ENCODE measurements at regions not wholly inside any gene's neighbourhood (a gene's known extent, or its start where the extent isn't known, plus 50 kb on each side); places are given as distances from the start of the nearest gene placed in this dataset.
"Not testable (repeated sequence)": the region's sequence is repeated elsewhere in the genome, so short reads cannot be mapped to it uniquely, and the experiment has no call there.

DNA sequence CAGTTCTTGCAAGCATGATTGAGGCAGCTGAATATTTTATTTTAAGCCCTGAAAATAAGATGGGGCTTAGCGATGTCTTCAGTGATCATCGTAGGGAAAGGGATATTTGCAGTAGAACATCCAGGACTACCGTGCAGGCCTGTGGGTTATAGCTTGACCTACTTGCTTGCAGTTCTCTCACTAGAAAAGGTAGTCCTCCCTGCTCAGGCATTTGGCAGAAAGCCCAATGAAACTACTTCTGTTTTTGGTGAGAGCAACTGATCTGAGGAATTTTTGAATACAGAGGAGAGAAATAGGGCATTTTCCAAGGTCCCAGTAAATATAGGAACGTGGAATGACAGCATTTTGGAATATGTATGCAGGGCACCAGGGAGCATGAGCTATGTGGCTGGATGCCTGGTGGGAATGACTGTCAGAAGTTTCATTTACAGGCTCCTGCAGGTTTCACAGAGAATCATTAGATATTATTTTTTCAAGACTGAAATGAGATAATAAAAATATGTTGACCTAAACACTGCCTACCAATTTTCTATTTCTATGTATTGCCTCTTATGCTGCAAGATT, 417.9 kb upstream of the ACTBL2 start:
- Histone ChIP-seq H3K27ac (ENCODE audit: low read length) (no peak overlapping the region), H3K9me3 (ENCODE audit: control insufficient read depth, low read depth, low read length) (no peaks in the 10 kb centered on the region), H3K9ac (ENCODE audit: low read length) (no peak overlapping the region), H3K27me3 (ENCODE audit: control insufficient read depth, insufficient read depth, low read length) (no peaks in the 10 kb centered on the region), H3K4me1 (ENCODE audit: control insufficient read depth, low read depth, low read length) (no peaks in the 10 kb centered on the region), H3K4me3 (ENCODE audit: low read length) (no peak overlapping the region), H3K36me3 (ENCODE audit: control insufficient read depth, low read depth, low read length) (no peaks in the 10 kb centered on the region)

DNA sequence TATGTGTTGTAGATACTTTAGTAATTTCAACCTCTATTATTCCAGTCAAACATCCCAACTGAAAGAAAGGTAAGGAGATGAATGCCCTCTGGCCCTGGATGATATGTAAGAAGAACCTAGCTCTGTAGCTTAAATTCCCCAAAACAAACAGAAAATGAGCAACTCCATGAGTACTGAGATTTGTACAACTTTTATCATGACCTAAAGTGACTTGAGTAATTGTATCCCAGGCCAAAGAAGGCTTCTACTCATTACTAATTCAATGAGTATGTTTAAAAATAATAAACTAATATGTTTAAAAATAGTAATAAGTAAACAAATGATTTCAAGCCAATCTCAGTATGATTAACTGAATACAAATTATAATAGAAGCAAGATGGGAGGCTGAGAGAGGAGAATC, 414.0 kb upstream of the ACTBL2 start:
- H3K4me3 ChIP-seq (ENCODE audit: low read length), result no peak overlapping the region
- H3K27ac ChIP-seq (ENCODE audit: low read length), result no peak overlapping the region
- no peaks in the 10 kb centered on the region for H3K36me3 ChIP-seq (ENCODE audit: control insufficient read depth, low read depth, low read length)
- H3K9ac ChIP-seq (ENCODE audit: low read length), result no peak overlapping the region
- H3K4me1 ChIP-seq (ENCODE audit: control insufficient read depth, low read depth, low read length), result peaks cover 2% of the 10 kb centered on the region
- no peaks in the 10 kb centered on the region for H3K9me3 ChIP-seq (ENCODE audit: control insufficient read depth, low read depth, low read length)
- no peaks in the 10 kb centered on the region for H3K27me3 ChIP-seq (ENCODE audit: control insufficient read depth, insufficient read depth, low read length)

DNA sequence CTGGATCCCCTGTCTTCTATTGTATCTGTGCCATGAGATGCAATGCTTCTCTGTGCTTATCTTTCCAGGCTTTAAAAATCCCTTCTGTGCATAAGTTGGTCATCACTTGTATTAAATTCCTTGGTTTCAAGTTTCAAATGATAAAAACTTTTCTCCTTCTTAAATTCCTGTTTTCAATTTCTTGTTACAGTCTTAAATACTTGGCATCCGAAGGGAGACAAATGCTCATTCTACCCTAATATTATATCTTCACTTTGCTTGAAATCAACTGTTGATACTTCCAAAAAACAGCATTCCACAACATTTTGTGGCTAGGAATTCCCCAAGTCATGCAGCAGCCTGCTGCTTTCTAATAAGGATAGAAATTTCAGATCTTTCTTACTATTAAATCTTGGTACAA, 413.2 kb upstream of the ACTBL2 start:
- no peak overlapping the region for H3K4me3 ChIP-seq (ENCODE audit: low read length)
- no peaks in the 10 kb centered on the region for H3K9me3 ChIP-seq (ENCODE audit: control insufficient read depth, low read depth, low read length)
- H3K27ac ChIP-seq (ENCODE audit: low read length), result no peak overlapping the region
- H3K36me3 ChIP-seq (ENCODE audit: control insufficient read depth, low read depth, low read length), result no peaks in the 10 kb centered on the region
- H3K4me1 ChIP-seq (ENCODE audit: control insufficient read depth, low read depth, low read length), result peaks cover 10% of the 10 kb centered on the region
- H3K9ac ChIP-seq (ENCODE audit: low read length), result no peak overlapping the region
- H3K27me3 ChIP-seq (ENCODE audit: control insufficient read depth, insufficient read depth, low read length), result no peaks in the 10 kb centered on the region

DNA sequence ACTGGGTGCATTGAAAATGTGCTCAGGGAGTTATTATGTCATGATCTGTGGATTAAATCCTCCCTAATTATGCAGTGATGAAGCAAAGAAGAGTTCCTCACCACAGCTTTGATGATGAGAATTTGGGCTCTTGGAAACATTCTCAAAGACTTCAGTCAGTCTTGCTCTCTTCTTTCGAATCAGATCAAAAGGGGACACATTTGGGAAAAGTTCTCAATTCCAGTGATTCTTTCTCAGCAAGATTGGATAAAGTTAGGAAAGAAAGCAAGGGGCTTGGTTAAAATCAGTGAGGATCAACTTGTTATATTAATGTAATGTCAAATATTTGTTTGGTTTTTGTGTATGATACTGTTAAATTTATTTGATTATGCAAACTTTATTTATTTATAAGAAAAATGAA, 411.3 kb upstream of the ACTBL2 start:
- Histone ChIP-seq H3K4me1 (ENCODE audit: control insufficient read depth, low read depth, low read length) (peaks cover 14% of the 10 kb centered on the region), H3K9me3 (ENCODE audit: control insufficient read depth, low read depth, low read length) (no peaks in the 10 kb centered on the region), H3K27ac (ENCODE audit: low read length) (no peak overlapping the region), H3K36me3 (ENCODE audit: control insufficient read depth, low read depth, low read length) (no peaks in the 10 kb centered on the region), H3K4me3 (ENCODE audit: low read length) (no peak overlapping the region), H3K9ac (ENCODE audit: low read length) (no peak overlapping the region), H3K27me3 (ENCODE audit: control insufficient read depth, insufficient read depth, low read length) (no peaks in the 10 kb centered on the region)

DNA sequence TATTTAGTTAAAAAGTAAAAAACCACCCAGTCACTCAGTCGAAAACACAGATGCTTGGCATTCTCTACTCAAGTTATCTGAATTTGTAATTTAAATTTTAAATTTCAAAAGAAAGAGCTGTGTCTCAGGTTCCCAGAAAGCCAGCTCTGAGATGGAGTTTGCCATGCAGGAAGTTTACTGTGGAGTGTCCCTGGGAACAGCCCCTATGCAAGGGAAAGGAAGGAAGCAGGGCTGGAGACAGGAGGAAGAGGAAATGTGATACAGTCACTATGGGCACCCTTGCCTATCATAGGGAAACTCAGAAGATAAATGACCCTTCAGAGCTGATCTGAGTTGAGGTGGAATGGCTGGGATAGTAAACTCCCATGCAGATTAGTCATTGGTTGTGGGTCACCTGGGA, 408.8 kb upstream of the ACTBL2 start:
- Histone ChIP-seq H3K9ac (ENCODE audit: low read length) (no peak overlapping the region), H3K36me3 (ENCODE audit: control insufficient read depth, low read depth, low read length) (no peaks in the 10 kb centered on the region), H3K4me3 (ENCODE audit: low read length) (no peak overlapping the region), H3K4me1 (ENCODE audit: control insufficient read depth, low read depth, low read length) (peaks cover 23% of the 10 kb centered on the region), H3K9me3 (ENCODE audit: control insufficient read depth, low read depth, low read length) (no peaks in the 10 kb centered on the region), H3K27me3 (ENCODE audit: control insufficient read depth, insufficient read depth, low read length) (no peaks in the 10 kb centered on the region), H3K27ac (ENCODE audit: low read length) (no peak overlapping the region)

DNA sequence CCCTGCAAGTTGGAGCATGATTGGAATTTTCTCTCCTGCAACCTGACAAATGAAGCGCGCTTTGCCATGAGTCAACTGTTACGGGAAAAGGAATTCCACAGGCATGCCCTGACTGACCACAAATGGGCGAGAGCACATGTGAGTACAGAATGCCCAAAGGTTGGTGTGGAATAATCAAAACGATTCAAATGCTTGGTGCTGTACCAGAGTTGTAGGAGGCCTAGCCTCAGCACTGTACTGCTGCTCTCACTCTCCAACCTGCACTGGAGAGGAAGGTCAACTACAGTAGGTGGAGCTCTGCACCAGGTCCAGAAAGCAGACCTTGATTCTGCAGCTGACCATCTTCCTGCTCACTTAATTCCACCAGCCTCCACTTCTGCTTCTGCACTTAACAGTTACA, 406.9 kb upstream of the ACTBL2 start:
- H3K9me3 ChIP-seq (ENCODE audit: control insufficient read depth, low read depth, low read length), result no peaks in the 10 kb centered on the region
- H3K27ac ChIP-seq (ENCODE audit: low read length), result no peak overlapping the region
- H3K9ac ChIP-seq (ENCODE audit: low read length), result no peak overlapping the region
- peaks cover 23% of the 10 kb centered on the region for H3K4me1 ChIP-seq (ENCODE audit: control insufficient read depth, low read depth, low read length)
- H3K4me3 ChIP-seq (ENCODE audit: low read length), result no peak overlapping the region
- no peaks in the 10 kb centered on the region for H3K27me3 ChIP-seq (ENCODE audit: control insufficient read depth, insufficient read depth, low read length)
- no peaks in the 10 kb centered on the region for H3K36me3 ChIP-seq (ENCODE audit: control insufficient read depth, low read depth, low read length)

DNA sequence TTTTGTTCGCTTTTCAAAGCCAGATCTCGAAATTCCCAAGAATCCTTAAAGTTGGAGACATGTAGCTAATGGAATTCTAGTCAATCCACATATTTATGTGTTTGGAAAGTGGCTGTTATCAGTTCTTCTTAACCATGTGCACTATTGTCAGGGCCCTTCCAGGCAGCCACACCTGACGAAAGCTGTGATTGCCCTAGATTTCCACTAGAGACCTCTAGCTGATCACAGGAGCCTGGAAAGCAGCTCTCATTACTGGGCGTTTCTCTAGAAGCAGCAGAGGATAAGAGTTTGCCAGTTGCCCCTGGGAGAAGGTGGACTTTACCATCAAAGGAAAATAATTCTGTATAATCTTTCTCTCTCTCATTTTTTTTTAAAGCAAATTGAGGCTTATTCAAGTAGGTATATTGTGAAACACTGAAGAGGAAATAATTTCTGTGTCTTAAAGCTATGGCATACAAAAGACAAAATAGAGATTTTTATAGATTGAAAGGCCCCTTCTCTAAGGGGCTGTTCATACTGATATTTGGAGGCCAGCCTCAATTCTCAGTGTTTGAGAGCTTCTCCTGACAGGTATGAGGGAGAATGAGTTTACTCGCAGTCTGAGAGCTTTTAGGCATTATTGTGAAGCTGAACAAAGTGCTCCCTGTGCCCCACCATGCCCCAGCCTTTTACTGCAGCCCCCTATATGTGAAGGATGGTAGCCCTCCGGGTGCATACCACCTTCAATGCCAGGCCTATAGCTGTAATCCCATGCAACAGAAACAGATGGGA, 405.4 kb upstream of the ACTBL2 start:
- Histone ChIP-seq H3K27me3 (ENCODE audit: control insufficient read depth, insufficient read depth, low read length) (no peaks in the 10 kb centered on the region), H3K27ac (ENCODE audit: low read length) (no peak overlapping the region), H3K9ac (ENCODE audit: low read length) (no peak overlapping the region), H3K4me3 (ENCODE audit: low read length) (no peak overlapping the region), H3K9me3 (ENCODE audit: control insufficient read depth, low read depth, low read length) (no peaks in the 10 kb centered on the region), H3K36me3 (ENCODE audit: control insufficient read depth, low read depth, low read length) (no peaks in the 10 kb centered on the region), H3K4me1 (ENCODE audit: control insufficient read depth, low read depth, low read length) (peaks cover 23% of the 10 kb centered on the region)

DNA sequence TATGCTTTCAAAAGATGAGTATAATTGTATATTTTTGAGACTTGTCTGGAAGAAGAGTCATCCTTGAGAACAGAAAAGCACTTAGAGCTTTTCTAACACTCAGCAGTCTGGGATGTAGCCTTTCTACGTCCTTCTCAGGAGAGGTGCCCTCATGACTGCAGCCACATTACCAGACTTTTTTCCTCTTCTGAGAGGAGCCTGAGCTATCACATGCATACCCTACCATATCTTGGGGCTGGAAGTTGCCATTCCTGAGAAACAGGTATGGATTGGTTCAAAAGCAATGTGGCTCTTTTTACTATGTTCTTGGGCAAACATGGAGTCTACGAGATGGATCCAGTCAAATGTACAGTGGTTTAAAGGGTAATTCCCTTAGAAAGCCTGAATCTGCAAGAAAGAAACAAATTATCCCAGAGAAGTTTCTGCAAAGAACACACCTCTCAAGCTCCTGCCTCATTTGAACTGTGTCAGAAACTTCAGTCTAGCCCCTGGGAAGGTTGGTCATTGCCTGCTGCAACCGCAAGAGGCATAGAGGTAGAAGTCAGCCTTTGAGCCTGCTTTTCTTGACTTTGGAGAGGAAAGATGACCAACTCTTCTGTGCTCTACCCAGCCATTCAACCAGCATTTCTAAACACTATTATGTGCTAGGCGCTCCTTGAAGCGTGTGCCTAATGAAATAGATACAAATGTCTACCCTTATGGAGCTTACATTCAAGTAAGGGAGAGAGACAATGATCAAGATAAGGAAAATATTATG, 401.9 kb upstream of the ACTBL2 start:
- H3K9me3 ChIP-seq (ENCODE audit: control insufficient read depth, low read depth, low read length), result no peaks in the 10 kb centered on the region
- H3K4me3 ChIP-seq (ENCODE audit: low read length), result no peak overlapping the region
- H3K4me1 ChIP-seq (ENCODE audit: control insufficient read depth, low read depth, low read length), result peaks cover 11% of the 10 kb centered on the region
- H3K27me3 ChIP-seq (ENCODE audit: control insufficient read depth, insufficient read depth, low read length), result no peaks in the 10 kb centered on the region
- no peaks in the 10 kb centered on the region for H3K36me3 ChIP-seq (ENCODE audit: control insufficient read depth, low read depth, low read length)
- no peak overlapping the region for H3K9ac ChIP-seq (ENCODE audit: low read length)
- no peak overlapping the region for H3K27ac ChIP-seq (ENCODE audit: low read length)

DNA sequence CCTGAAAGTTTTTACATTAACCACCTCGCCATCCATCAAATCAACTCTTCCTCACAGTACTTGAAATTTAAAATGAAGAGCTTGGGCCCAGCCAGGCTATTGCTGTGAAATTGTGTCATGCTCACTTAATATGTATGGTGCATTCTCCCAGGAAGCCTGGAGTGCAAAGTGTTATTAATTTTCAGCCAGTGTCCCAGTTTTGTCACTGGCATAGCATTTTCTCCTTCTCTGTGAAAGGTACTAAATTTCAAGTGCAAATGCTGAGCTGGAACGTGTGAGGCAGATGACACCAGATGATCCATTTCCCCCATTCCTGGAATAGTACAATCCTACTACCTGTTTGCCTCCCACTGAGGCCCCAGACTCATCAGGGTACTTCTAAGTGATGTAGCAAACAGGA, 397.6 kb upstream of the ACTBL2 start:
- no peaks in the 10 kb centered on the region for H3K27me3 ChIP-seq (ENCODE audit: control insufficient read depth, insufficient read depth, low read length)
- H3K4me1 ChIP-seq (ENCODE audit: control insufficient read depth, low read depth, low read length), result no peaks in the 10 kb centered on the region
- H3K36me3 ChIP-seq (ENCODE audit: control insufficient read depth, low read depth, low read length), result no peaks in the 10 kb centered on the region
- no peak overlapping the region for H3K4me3 ChIP-seq (ENCODE audit: low read length)
- no peak overlapping the region for H3K27ac ChIP-seq (ENCODE audit: low read length)
- H3K9me3 ChIP-seq (ENCODE audit: control insufficient read depth, low read depth, low read length), result no peaks in the 10 kb centered on the region
- no peak overlapping the region for H3K9ac ChIP-seq (ENCODE audit: low read length)

DNA sequence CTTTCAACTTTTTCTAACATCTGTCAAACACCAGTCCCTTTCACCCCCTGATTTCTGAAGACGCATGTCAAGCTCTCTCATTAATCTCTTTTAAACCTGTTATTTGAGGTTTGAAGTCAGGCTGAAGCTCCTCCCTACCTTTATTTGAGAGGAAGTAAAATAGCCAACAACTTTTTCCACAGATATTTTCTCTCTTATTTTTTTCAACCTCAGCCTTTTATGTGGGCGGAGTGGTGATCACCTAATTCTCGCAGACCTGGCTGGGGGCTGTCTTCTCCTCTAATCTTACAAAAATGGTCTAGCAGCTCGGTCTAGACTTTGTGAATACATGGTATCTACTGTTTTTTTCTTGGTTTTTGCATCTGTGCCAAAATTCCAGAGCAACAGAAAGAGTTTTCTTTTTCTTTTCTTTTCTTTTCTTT, 395.7 kb upstream of the ACTBL2 start:
- no peak overlapping the region for H3K4me3 ChIP-seq (ENCODE audit: low read length)
- no peak overlapping the region for H3K9ac ChIP-seq (ENCODE audit: low read length)
- H3K27me3 ChIP-seq (ENCODE audit: control insufficient read depth, insufficient read depth, low read length), result no peaks in the 10 kb centered on the region
- H3K27ac ChIP-seq (ENCODE audit: low read length), result no peak overlapping the region
- H3K9me3 ChIP-seq (ENCODE audit: control insufficient read depth, low read depth, low read length), result no peaks in the 10 kb centered on the region
- no peaks in the 10 kb centered on the region for H3K4me1 ChIP-seq (ENCODE audit: control insufficient read depth, low read depth, low read length)
- H3K36me3 ChIP-seq (ENCODE audit: control insufficient read depth, low read depth, low read length), result no peaks in the 10 kb centered on the region

DNA sequence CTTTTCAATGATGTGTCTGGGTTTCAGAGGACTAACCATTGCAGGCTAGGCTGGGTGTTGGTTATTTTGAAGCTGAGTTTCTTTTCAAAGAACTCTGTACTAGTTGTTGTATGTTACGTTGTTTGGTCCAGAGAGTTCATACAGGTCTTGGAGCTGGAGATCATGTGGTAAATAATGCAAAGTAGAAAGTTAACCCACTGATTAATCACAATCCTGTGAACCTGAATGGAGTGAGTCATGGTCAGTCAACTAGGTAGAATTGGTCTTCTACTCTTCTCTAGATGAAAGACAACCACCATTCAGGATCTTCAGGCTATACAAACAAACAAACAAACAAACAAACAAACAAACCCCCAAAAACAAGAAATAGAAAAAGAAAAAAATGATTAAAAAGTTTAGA, 388.9 kb upstream of the ACTBL2 start:
- Histone ChIP-seq H3K9me3 (ENCODE audit: control insufficient read depth, low read depth, low read length) (no peaks in the 10 kb centered on the region), H3K36me3 (ENCODE audit: control insufficient read depth, low read depth, low read length) (no peaks in the 10 kb centered on the region), H3K27ac (ENCODE audit: low read length) (no peak overlapping the region), H3K9ac (ENCODE audit: low read length) (no peak overlapping the region), H3K4me3 (ENCODE audit: low read length) (no peak overlapping the region), H3K4me1 (ENCODE audit: control insufficient read depth, low read depth, low read length) (no peaks in the 10 kb centered on the region), H3K27me3 (ENCODE audit: control insufficient read depth, insufficient read depth, low read length) (no peaks in the 10 kb centered on the region)

DNA sequence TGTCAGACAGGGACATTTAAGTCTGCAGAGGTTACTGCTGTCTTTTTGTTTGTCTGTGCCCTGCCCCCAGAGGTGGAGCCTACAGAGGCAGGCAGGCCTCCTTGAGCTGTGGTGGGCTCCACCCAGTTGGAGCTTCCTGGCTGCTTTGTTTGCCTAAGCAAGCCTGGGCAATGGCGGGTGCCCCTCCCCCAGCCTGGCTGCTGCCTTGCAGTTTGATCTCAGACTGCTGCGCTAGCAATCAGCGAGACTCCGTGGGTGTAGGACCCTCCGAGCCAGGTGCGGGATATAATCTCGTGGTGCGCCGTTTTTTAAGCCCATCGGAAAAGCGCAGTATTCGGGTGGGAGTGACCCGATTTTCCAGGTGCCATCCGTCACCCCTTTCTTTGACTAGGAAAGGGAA, 387.7 kb upstream of the ACTBL2 start:
- H3K27me3 ChIP-seq (ENCODE audit: control insufficient read depth, insufficient read depth, low read length); H3K9me3 ChIP-seq (ENCODE audit: control insufficient read depth, low read depth, low read length); H3K36me3 ChIP-seq (ENCODE audit: control insufficient read depth, low read depth, low read length); H3K4me3 ChIP-seq (ENCODE audit: low read length); H3K9ac ChIP-seq (ENCODE audit: low read length); H3K4me1 ChIP-seq (ENCODE audit: control insufficient read depth, low read depth, low read length); H3K27ac ChIP-seq (ENCODE audit: low read length): not testable (repeated sequence)
